IMR-90 (cell line): ENCODE measurements at regions not wholly inside any gene's neighbourhood (a gene's known extent, or its start where the extent isn't known, plus 50 kb on each side); places are given as distances from the start of the nearest gene placed in this dataset.

ENCODE experiments used
- ATAC-seq: fragments of 200-7000 bp; cut with Tn5 transposase; 2 replicates; pipeline ENCODE4 v1.9.1; 2020; ENCODE audit warnings: low read depth, mild to moderate bottlenecking, moderate library complexity
- BruUV-seq: library from RNA; stranded (reverse); fragments of 400-500 nt; replicated peaks from 2 replicates; lab custom pipeline; 2021; lab: Mats Ljungman, UMichigan
- CTCF ChIA-PET: fragments of 300-600 bp; formaldehyde crosslinking; extraction: SDS; loops from one replicate; lab custom pipeline; 2021; ENCODE audit warnings: antibody characterized with exemption; lab: Yijun Ruan, JAX
- POLR2A ChIA-PET: fragments of 300-600 bp; sonication (Branson Sonifier 250); formaldehyde crosslinking; loops from one replicate; lab custom pipeline; 2022; ENCODE audit warnings: antibody characterized with exemption; ENCODE audit not compliant: unreplicated experiment; lab: Charles Lee
- DNase-seq: peaks from one replicate; pipeline ENCODE4 v3.0.0; 2013
- H2AFZ ChIP-seq: replicated peaks from 2 replicates; pipeline ENCODE3; 2013; ENCODE audit warnings: low read length, mild to moderate bottlenecking; ENCODE audit not compliant: poor library complexity
- H2AK5ac ChIP-seq: 2 replicates; pipeline ENCODE4 v1.6.1; 2013; ENCODE audit warnings: low read depth, low read length, inconsistent platforms
- H2AK9ac ChIP-seq: replicated peaks from 2 replicates; pipeline ENCODE3; 2013; ENCODE audit warnings: mild to moderate bottlenecking, low read depth, low read length, moderate library complexity; ENCODE audit not compliant: poor library complexity
- H2BK120ac ChIP-seq: 2 replicates; pipeline ENCODE4 v1.6.1; 2013; ENCODE audit warnings: low read depth, low read length, inconsistent platforms
- H2BK15ac ChIP-seq: 3 replicates; pipeline ENCODE4 v1.6.1; 2013; ENCODE audit warnings: low read depth, low read length, inconsistent platforms
- H2BK20ac ChIP-seq: 2 replicates; pipeline ENCODE4 v1.6.1; 2013; ENCODE audit warnings: low read depth, mild to moderate bottlenecking, inconsistent platforms, low read length, moderate library complexity
- H2BK5ac ChIP-seq: 2 replicates; pipeline ENCODE4 v1.6.1; 2013; ENCODE audit warnings: mild to moderate bottlenecking, low read depth, low read length, inconsistent platforms; ENCODE audit not compliant: poor library complexity, severe bottlenecking
- H3K14ac ChIP-seq: replicated peaks from 2 replicates; pipeline ENCODE4 v1.6.1; 2013; ENCODE audit warnings: low read depth, low read length, inconsistent platforms
- H3K18ac ChIP-seq: 2 replicates; pipeline ENCODE4 v1.6.1; 2013; ENCODE audit warnings: low read depth, low read length, control low read depth
- H3K23ac ChIP-seq: 2 replicates; pipeline ENCODE4 v1.6.1; 2013; ENCODE audit warnings: low read depth, low read length, inconsistent platforms
- H3K27ac ChIP-seq: 2 replicates; pipeline ENCODE4 v1.5.1; 2013; ENCODE audit warnings: mild to moderate bottlenecking, control low read depth, low read length; ENCODE audit not compliant: insufficient read depth
- H3K27me3 ChIP-seq: 2 replicates; pipeline ENCODE4 v1.6.1; 2013; ENCODE audit warnings: low read length; ENCODE audit not compliant: control insufficient read depth, insufficient read depth
- H3K36me3 ChIP-seq: 2 replicates; pipeline ENCODE4 v1.6.1; 2013; ENCODE audit warnings: low read length, mixed read lengths; ENCODE audit not compliant: control insufficient read depth, insufficient read depth
- H3K4ac ChIP-seq: 2 replicates; pipeline ENCODE4 v1.6.1; 2013; ENCODE audit warnings: low read depth, low read length, inconsistent platforms
- H3K4me1 ChIP-seq: 2 replicates; pipeline ENCODE4 v1.6.1; 2013; ENCODE audit warnings: low read length, mixed read lengths; ENCODE audit not compliant: control insufficient read depth, insufficient read depth
- H3K4me2 ChIP-seq: 2 replicates; pipeline ENCODE4 v1.6.1; 2013; ENCODE audit warnings: low read depth, mild to moderate bottlenecking, control low read depth, low read length, moderate library complexity
- H3K4me3 ChIP-seq: 2 replicates; pipeline ENCODE4 v1.5.1; 2013; ENCODE audit warnings: low read depth, mild to moderate bottlenecking, control low read depth, low read length, moderate library complexity; ENCODE audit not compliant: insufficient read depth
- H3K56ac ChIP-seq: 2 replicates; pipeline ENCODE4 v1.6.1; 2013; ENCODE audit warnings: low read length, inconsistent platforms; ENCODE audit not compliant: insufficient read depth; ENCODE audit errors: extremely low read depth
- H3K79me1 ChIP-seq, 2 experiments: 2 replicates each; pipeline ENCODE4 v1.6.1; 2013; ENCODE audit warnings: low read length in 2 of 2, inconsistent platforms in 1 of 2, low read depth in 1 of 2
- H3K9ac ChIP-seq: 2 replicates; pipeline ENCODE4 v1.6.1; 2013; ENCODE audit warnings: low read depth, low read length, control low read depth
- H3K9me1 ChIP-seq: 2 replicates; pipeline ENCODE4 v1.6.1; 2013; ENCODE audit warnings: low read length, inconsistent platforms; ENCODE audit not compliant: insufficient read depth
- H3K9me3 ChIP-seq: 2 replicates; pipeline ENCODE4 v1.6.1; 2013; ENCODE audit warnings: low read length; ENCODE audit not compliant: control insufficient read depth, insufficient read depth
- H4K20me1 ChIP-seq: 2 replicates; pipeline ENCODE4 v1.6.1; 2013; ENCODE audit warnings: low read length, inconsistent platforms; ENCODE audit not compliant: insufficient read depth
- H4K5ac ChIP-seq: 2 replicates; pipeline ENCODE4 v1.6.1; 2013; ENCODE audit warnings: mild to moderate bottlenecking, low read depth, low read length, control low read depth
- H4K8ac ChIP-seq, 2 experiments: 2 replicates each; pipeline ENCODE4 v1.6.1; 2013; ENCODE audit warnings: low read depth in 2 of 2, low read length in 2 of 2, control low read depth in 1 of 2, inconsistent platforms in 1 of 2
- H4K91ac ChIP-seq: 2 replicates; pipeline ENCODE4 v1.6.1; 2013; ENCODE audit warnings: low read depth, low read length, inconsistent platforms; ENCODE audit not compliant: insufficient read depth
- BHLHE40 ChIP-seq: fragments of 150-350 bp; IDR thresholded peaks from 2 replicates; pipeline ENCODE4 v1.6.1; 2016; ENCODE audit warnings: mild to moderate bottlenecking, low read depth, low read length
- CEBPB ChIP-seq: IDR thresholded peaks from 2 replicates; pipeline ENCODE4 v1.6.1; 2012; ENCODE audit warnings: low read depth, low read length, improper control_type of control experiment
- CHD1 ChIP-seq: IDR thresholded peaks from 2 replicates; pipeline ENCODE4 v1.6.1; 2012; ENCODE audit warnings: low read depth, low read length, improper control_type of control experiment
- CTCF ChIP-seq: conservative IDR thresholded peaks from 2 replicates; pipeline ENCODE4 v1.5.1; 2012; ENCODE audit warnings: mild to moderate bottlenecking, low read depth, low read length, improper control_type of control experiment
- ELK1 ChIP-seq: fragments of 150-350 bp; IDR thresholded peaks from 2 replicates; pipeline ENCODE4 v1.6.1; 2016; ENCODE audit warnings: low read depth, mild to moderate bottlenecking, low read length, moderate library complexity, borderline replicate concordance
- FOS ChIP-seq: fragments of 150-350 bp; IDR thresholded peaks from 2 replicates; pipeline ENCODE4 v1.6.1; 2016; ENCODE audit warnings: low read depth, low read length
- MAFK ChIP-seq: IDR thresholded peaks from 2 replicates; pipeline ENCODE4 v1.6.1; 2012; ENCODE audit warnings: low read depth, low read length, improper control_type of control experiment
- MAZ ChIP-seq: IDR thresholded peaks from 2 replicates; pipeline ENCODE4 v1.6.1; 2012; ENCODE audit warnings: low read depth, mild to moderate bottlenecking, low read length, improper control_type of control experiment, moderate library complexity, borderline replicate concordance
- MXI1 ChIP-seq: IDR thresholded peaks from 2 replicates; pipeline ENCODE4 v1.6.1; 2012; ENCODE audit warnings: low read depth, mild to moderate bottlenecking, low read length, moderate library complexity, borderline replicate concordance
- NFE2L2 ChIP-seq: fragments of 150-350 bp; IDR thresholded peaks from 2 replicates; pipeline ENCODE4 v1.6.1; 2016; ENCODE audit warnings: low read depth, mild to moderate bottlenecking, low read length
- POLR2A ChIP-seq: IDR thresholded peaks from 2 replicates; pipeline ENCODE4 v1.6.1; 2012; ENCODE audit warnings: mild to moderate bottlenecking, low read depth, low read length
- RAD21 ChIP-seq: IDR thresholded peaks from 2 replicates; pipeline ENCODE4 v1.6.1; 2012; ENCODE audit warnings: low read length, improper control_type of control experiment
- RCOR1 ChIP-seq: IDR thresholded peaks from 2 replicates; pipeline ENCODE4 v1.6.1; 2012; ENCODE audit warnings: mild to moderate bottlenecking, low read length, improper control_type of control experiment; ENCODE audit not compliant: insufficient replicate concordance
- RFX5 ChIP-seq: IDR thresholded peaks from 2 replicates; pipeline ENCODE4 v1.8.0; 2012; ENCODE audit warnings: low read depth, mild to moderate bottlenecking, low read length, moderate library complexity
- SMC3 ChIP-seq: fragments of 150-350 bp; IDR thresholded peaks from 2 replicates; pipeline ENCODE4 v1.6.1; 2016; ENCODE audit warnings: low read depth, mild to moderate bottlenecking, antibody characterized with exemption, low read length, moderate library complexity
- USF2 ChIP-seq: fragments of 150-350 bp; IDR thresholded peaks from 2 replicates; pipeline ENCODE4 v1.6.1; 2017; ENCODE audit warnings: mild to moderate bottlenecking, antibody characterized with exemption, low read length, low read depth
- WGBS, 2 experiments: methylation state at CpG; one replicate each; pipeline versions ENCODE4 v1.1.5 to v1.1.7; 2013; ENCODE audit warnings: missing lambda C conversion rate in 2 of 2; ENCODE audit not compliant: insufficient read length in 1 of 2; ENCODE audit errors: extremely low coverage in 2 of 2; 5-methylcytosine and 5-hydroxymethylcytosine counted together
- dilution Hi-C: fragments of 300-500 bp; cut with HindIII; formaldehyde crosslinking; loops from one replicate; pipeline ENCODE4 v1.14.3; 2018; ENCODE audit warnings: low sequenced_read_pairs; ENCODE audit not compliant: unreplicated experiment
- in situ Hi-C: fragments of 300-500 bp; cut with MboI; formaldehyde crosslinking; loops from 3 replicates; pipeline ENCODE4 v1.14.3; 2019; ENCODE audit warnings: low sequenced_read_pairs, inconsistent platforms, mixed read lengths
- intact Hi-C: fragments of 100-400 bp; cut with micrococcal nuclease; formaldehyde crosslinking; loops from 2 replicates; pipeline ENCODE4 v1.10.0; 2022

GRCh38 chr9:102844716-102845115 lies 150.4 kb upstream of the CYLC2 start:
- H3K4me1 ChIP-seq: no peaks in the 10 kb centered on the region
- intact Hi-C loops (no loop called here), dilution Hi-C loops (no loop called here), in situ Hi-C loops (no loop called here)
- H3K56ac ChIP-seq: no peak overlapping the region
- H3K4me3 ChIP-seq: no peak overlapping the region
- no peaks in the 10 kb centered on the region for H4K20me1 ChIP-seq
- H3K79me1 ChIP-seq: no peaks in the 10 kb centered on the region
- no peak overlapping the region for H4K5ac ChIP-seq
- H2BK20ac ChIP-seq: no peak overlapping the region
- H3K14ac ChIP-seq: no peak overlapping the region
- H3K9me1 ChIP-seq: no peaks in the 10 kb centered on the region
- no peaks in the 10 kb centered on the region for H3K27me3 ChIP-seq
- no peak overlapping the region for H3K9ac ChIP-seq
- H2AK5ac ChIP-seq: no peak overlapping the region
- TF ChIP-seq MXI1 (no peak), CTCF (no peak), MAFK (no peak), CHD1 (no peak), MAZ (no peak), BHLHE40 (no peak), ELK1 (no peak), CEBPB (no peak), RCOR1 (no peak), RFX5 (no peak), FOS (no peak), SMC3 (no peak), USF2 (no peak), NFE2L2 (no peak), POLR2A (no peak), RAD21 (no peak)
- no CpG with 5 or more reads among the region's 2 CpGs for WGBS, 2 experiments
- no peak overlapping the region for H2BK15ac ChIP-seq
- no peak overlapping the region for H3K27ac ChIP-seq
- ATAC-seq (no peak), DNase-seq (no peak)
- peaks cover 4% of the 10 kb centered on the region for H3K9me3 ChIP-seq
- no peak overlapping the region for H3K4ac ChIP-seq
- no peak overlapping the region for H2BK5ac ChIP-seq
- H3K23ac ChIP-seq: no peak overlapping the region
- no peak overlapping the region for H2AK9ac ChIP-seq
- H2BK120ac ChIP-seq: no peak overlapping the region
- H4K8ac ChIP-seq: no peak overlapping the region
- ChIA-PET POLR2A (no interaction called here), CTCF (no interaction called here)
- H3K36me3 ChIP-seq: no peaks in the 10 kb centered on the region
- H4K91ac ChIP-seq: no peak overlapping the region
- BruUV-seq: no TSS peak
- no peak overlapping the region for H2AFZ ChIP-seq
- H3K18ac ChIP-seq: no peak overlapping the region
- no peak overlapping the region for H3K4me2 ChIP-seq
